GM19397 (cell line): ENCODE measurements at regions not wholly inside any gene's neighbourhood (a gene's known extent, or its start where the extent isn't known, plus 50 kb on each side); places are given as distances from the start of the nearest gene placed in this dataset.

Source experiments
- ATAC-seq: cut with Tn5 transposase; IDR thresholded peaks from one replicate; pipeline ENCODE4 v1.9.1; 2021; ENCODE audit warnings: mild to moderate bottlenecking, moderate library complexity; ENCODE audit not compliant: unreplicated experiment

DNA sequence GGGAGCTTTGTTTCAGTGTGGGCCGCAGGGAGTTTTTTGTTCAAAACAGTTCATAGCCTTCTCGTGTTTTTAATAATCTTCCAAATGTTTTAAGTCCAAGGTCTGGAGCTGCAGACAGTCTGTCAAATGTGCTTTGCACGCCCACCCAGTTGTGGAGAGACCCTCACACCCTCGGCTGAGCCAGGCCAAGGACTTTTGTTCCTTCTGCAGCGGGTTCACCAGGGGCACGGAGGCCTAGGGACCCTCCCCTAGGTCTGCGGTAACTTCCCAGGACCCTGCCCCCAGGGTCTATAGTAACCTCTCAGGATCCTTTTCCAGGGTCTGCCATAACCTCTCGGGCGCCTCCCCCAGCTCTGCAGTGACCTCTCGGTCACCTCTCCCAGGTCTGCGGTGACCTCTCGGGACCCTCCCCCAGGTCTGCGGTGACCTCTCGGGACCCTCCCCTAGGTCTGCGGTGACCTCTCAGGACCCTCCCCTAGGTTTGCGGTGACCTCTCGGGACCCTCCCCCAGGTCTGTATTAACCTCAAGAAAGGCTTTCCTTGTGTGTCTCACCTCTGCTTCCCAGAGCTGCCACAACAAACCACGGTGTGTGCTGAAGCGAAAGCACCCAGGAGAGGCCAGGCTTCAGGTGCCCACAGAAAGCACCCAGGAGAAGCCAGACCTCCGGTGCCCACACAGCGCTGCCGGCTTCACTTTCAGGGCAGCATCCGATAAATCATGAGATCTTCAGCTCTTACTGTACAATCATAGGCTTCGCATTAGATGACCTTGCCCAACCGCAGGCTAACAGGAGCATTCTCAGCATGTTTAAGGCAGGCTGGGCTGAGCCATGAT lies 301.9 kb upstream of the SALL3 start:
- no peak for ATAC-seq

DNA sequence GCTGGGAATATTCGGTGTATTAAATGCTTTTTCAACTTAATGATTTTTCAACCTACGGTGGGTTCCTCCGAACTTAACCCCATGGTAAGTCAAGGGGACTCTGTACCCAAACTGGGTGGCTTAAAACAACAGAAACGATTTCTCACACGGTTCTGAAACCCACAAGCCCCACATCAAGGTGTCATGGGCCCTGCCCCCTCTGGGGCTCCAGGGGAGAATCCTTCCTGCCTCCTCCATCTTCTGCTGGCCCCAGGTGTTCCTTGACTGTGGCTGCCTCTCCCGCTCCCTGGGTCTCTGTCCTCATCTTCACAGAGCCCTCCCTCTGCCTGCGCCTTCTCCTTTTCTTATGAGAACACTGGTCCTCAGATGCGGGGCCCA lies 301.3 kb upstream of the SALL3 start:
- no peak for ATAC-seq

DNA sequence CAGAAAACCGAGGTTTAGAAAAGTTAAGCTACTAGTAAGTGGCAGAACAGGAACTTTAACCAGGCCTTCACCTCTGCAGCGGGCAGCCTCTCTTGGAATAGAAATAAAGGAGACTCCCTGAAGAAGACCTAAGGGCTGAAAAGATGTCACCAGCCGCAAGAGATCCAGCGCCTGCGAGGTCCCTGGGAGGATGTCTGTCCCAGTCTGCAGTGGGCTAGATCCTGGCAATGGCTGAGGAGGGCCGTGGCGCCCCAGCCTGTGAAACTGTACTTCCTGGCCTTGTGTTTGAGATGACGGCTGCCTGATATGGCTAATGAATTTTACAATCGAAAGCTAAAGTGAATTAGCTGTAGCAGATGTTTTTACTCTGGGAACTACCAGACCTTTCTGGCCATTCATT lies 300.6 kb upstream of the SALL3 start:
- no peak for ATAC-seq

DNA sequence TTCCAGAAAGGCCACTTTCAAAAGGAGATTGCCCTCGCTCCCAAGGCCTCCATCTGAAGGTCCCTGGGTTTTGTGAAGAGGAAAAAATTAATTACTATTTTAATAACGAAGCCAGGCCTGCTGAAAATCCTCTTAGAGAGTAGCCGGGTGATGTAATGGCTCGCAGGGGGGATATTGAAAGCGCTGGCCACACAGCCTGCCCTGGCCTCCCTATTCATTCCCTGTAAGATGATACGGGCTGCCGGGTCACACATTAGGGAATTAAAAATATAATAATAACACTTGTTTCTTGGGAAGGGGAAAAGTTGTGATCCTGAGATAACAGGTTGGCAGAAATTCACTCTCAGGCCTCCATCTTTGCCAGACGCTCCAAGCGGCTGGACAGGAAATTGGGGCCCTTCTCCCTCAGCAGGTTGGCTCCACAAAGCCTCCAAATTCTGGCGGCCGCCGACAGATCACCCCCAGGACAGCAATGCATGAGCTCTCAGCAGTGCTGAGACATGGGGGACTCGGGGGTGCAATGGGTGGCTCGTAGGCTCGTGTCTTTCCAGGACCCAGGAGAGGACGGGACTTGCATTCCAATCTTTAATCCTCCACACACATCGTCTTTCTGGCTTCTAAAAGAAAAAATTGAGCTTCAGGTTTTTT lies 299.9 kb upstream of the SALL3 start:
- ATAC-seq = no peak

DNA sequence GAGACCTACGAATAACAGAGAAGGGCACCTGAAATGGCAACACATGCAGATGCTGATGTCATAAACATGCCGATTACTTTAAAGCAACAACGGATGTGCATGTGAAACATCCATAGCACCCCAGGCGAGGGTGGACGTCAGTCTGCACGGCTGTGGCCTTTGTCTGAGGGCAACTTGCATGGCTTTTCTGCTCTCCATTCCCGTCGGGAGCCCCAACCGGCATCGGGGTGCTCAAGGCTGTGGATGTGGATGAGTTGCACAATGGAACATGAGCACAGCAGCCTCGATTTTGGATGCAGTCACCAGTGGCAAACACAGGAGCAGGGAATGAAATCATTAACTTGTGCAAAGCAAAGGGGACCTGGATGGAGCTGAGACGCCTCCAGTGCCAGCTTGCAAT lies 298.2 kb upstream of the SALL3 start:
- no peak for ATAC-seq

DNA sequence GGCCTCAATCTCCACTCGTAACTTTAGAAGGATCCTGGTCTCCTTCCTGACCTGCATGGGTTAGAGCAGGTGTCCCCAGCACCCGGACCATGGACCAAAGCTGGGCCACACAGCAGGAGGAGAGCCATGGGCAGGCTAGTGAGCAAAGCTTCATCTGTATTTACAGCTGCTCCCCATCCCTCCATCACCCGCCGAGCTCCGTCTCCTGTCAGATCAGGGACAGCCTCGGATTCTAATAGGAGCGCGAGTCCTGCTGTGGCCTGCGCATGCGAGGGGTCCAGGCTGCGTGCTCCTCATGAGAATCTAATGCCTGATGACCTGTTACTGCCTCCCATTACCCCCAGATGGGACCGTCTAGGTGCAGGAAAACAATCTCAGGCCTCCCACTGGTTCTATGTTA lies 297.7 kb upstream of the SALL3 start:
- no peak for ATAC-seq

DNA sequence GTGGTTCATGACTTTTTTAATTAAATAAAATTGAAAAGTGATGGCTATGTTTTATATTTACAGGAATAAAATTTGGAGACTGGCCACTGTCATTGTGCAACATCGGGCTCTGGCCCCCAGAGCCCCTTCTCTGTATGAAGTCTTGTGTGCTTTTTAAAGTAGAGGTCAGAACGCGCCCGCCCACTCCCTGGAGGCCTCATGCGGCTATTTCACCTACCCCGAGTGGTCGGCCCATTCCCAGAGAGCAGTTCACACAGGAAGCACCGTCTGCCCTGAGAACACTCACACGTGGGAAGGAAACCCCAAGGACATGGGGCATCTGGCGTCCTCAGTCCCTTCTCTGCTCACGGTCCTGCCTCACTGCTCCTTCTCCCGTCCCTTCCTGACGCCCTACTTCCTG lies 296.9 kb upstream of the SALL3 start:
- ATAC-seq = no peak

DNA sequence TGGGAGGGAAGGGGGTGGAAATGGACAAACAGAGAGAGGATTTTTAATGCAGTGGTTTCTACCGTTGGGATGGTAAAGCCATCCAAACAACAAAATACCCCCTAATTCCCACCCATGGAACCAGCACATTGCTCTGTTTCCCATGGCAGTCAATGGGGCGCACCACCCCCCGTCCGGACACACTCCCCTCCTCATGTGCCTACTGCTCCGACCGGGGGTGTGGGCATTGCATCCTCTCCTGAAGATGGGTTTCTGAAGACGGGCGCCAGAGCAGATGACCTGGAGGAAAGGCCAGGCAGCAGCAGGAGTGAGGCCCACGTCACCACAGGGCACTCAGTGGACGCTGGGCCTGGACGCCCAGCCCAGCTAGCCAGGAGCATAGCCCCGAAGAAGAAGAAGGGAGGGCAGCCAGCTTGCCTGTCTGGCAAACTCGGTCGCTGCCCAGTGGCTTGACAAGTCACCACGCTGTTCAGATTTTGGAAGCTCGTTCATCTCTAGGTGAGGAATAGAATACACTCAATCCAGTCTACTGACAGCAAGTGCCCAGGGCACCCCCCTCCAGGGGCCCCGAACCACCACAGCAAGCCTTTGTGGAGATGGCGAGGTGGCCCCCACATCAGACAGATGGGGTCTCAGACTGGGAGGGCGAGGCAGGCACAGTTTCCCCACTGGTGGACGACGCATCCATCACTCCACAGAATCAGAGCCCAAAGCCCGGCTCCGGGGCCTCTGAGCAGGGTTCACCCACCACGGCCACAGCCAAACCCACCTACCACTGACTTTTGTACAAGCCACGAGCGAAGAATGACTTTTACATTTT lies 296.2 kb upstream of the SALL3 start:
- ATAC-seq = no peak

DNA sequence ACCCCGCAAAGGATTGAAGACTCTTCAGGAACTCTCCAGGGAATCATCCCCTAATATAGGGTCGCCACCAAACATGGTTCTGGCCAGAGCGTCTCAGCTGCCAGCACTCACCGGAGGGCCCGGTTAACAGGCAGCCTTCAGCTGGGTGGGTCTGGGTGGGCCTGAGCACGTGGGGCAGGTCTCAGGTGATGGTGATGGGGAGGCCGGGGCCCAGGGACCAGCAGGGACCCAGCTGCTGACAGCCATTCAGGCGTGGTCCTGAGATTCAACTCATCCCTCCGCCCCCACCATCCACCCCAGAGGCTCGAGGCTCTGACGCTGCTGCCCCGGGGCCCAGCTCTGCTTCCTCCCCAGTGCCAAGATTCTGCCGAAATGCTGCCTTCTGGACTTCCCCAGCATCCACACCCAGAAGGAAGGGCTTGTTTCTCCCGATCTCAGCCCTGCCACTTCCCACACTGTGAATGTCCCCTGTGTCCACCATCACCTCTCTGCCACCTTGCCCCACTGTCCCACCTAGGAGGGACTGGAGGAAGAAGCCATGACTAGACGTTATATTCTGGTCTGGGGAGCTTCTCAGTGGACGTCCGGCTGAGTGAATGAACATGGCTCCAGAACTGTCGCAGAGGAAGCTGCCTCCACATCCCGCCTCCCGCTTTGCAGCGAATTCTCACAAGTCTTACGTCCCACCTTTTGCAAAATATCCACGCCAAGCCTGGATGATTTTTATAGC lies 294.2 kb upstream of the SALL3 start:
- no peak for ATAC-seq

DNA sequence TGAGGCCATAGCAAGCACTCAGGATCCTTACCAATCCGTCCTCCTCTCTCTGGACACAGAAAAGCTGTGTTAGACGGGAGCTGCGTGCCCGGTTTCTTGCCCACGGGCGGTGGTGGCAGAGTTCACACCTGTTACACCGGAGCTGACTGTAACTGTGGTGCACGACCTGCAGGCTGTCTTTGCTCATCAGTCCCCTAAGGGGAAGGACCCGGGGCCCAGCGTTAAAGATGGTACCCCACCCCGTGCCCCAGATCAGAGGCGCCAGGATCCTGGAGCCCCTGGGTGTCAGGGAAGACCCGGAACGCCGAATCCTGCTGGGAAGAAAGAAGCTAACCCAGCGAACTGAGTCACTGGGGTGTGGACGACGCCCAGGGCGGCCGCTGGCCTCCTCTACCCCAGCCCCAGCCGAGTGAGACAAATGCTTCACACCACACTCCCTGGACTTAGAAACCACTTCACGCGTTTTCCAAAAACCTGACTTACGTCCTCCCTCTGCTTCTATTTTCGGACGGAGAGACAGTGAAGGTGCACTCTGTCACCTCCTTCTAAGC lies 293.6 kb upstream of the SALL3 start:
- ATAC-seq = no peak

DNA sequence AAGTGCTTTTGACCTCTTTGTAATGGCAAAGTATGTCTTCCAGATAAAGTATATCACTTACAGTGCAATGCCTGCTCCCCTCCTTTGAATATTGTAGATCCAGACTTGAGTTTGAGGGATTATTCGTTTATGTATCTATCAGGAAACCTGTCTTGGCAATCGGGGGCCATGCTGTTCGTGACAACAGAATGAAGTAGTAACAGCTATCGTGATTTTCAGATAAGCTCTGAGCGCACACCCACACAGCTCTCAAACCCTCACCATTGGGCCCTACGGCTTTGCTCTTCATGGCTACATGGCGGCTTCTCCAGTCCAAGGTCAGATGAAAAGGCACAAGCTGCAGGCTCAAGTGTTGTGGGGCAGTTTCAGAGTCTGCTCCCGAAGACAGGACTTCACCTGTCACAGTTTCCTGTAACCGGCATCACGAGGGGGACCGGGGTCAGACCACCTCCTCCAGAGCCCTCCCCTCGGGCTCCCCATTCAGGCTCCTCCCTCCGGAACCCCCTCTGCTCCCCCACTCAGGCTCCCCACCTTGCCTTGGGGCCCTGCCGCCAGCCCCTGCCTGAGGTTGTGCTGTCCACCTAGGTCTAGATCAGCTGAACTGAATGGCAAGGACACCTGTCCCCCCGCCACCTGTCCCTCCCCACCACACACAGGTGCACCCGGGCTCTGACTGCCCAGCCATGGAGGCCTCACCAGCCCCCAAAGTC lies 292.5 kb upstream of the SALL3 start:
- ATAC-seq = no peak

DNA sequence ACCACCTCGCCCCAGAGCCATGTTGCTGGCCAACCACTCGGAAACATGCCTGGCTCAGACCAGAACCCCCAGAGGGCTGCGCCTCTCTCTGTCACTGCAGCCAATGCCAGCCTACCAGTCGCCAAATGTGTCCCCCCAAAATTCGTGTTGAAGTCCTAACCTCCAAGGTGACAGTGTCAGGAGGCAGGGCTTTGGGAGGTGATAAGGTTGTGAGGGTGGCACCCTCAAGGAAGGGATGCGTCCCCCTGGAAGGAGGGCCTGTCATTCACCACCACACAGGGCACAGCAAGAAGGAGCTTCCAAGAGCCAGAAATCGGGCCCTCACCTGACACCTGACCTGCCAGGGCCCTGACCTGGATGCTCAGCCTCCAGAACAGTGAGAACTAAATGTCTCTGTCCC lies 291.9 kb upstream of the SALL3 start:
- no peak for ATAC-seq

DNA sequence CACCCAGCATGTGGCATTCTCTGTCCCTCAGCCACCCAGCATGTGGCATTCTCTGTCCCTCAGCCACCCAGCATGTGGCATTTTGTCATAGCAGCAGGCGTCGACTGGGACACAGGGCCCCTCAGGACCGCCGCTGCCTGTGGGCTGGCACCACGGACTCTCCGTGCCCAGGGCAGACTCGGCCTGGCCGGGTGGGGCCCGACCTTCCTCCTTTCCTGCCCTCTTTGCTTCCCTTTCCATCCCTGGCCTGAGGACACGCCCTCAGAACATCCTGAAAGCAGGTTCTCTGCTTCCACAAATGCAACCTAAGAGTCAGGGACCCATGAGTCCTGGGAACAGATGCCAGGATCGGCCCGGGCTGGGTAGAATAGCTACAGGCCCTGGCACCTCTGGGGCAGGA lies 291.4 kb upstream of the SALL3 start:
- ATAC-seq = no peak

DNA sequence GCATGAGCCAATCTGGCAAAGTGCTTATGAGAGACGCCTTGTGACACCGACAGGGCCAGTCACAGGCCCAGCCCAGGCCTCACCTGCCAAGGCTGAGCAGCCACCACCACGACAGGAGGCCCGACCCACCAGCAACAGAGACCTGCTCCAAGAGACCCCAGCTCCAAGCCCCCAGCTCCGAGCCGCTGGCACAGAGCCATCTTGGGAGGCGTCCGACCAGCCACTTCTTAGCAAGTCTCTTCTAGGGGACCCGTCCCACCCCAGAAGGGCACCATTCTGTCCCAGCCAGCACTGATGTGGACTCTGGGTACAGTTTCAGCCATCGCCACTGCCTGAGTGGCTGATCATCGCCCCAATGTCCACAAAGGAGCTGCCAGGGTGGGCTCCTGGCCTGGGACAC lies 290.7 kb upstream of the SALL3 start:
- ATAC-seq = no peak

DNA sequence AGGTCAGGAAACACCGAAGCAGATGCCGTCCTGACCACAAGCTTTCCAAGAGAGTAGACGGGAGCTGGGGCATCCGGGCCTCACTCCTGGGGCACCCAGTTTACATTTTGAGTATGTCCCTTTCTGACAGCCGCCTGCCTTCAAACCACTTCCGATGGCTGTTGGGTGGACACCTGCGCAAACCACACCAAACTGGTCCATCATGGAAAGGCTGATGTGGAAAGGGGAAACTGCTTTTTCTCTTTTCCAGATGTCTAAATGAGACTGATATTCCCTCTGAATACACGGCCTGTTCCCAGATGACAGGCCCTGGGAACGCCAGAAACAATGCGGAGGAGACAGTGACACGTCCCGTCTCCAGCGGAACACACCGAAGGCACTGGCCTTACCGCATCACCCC lies 290.0 kb upstream of the SALL3 start:
- no peak for ATAC-seq

DNA sequence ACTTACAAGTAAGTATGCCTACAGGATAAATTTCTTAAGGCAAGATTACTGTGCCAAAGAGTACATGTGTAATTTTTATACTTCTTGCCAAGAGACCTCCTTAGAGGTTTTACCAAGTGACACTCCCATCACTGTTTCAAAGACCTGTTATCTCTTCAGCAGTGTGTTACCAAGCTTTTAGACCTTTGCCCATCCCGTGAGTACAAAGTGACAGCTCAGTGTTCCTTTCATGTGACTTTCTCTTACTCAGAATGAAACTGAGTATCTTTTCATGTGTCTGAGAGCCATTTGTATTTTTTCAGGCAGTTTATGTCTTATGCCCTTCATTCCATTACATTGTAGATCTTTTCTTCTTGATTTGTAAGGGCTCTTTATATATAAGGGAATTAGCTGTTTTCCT lies 287.5 kb upstream of the SALL3 start:
- no peak for ATAC-seq

DNA sequence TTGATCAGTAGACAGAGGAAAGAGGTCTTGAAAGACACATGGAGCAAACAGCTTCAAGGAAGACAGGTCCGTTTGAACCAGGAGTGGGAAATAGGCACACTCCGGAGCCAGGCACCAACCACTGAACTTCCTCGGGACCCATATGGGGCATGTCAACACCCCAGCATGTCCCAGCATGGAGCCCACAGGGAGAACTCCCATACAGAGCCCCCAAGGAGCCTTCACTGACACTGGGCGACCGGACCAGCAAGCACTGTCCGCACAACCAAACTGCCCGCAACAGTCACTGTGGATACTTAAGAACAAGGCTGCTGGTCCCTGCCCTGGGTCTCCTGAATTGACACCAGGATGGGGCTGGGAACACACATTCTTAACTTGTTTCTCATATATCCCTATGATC lies 286.2 kb upstream of the SALL3 start:
- ATAC-seq = no peak

DNA sequence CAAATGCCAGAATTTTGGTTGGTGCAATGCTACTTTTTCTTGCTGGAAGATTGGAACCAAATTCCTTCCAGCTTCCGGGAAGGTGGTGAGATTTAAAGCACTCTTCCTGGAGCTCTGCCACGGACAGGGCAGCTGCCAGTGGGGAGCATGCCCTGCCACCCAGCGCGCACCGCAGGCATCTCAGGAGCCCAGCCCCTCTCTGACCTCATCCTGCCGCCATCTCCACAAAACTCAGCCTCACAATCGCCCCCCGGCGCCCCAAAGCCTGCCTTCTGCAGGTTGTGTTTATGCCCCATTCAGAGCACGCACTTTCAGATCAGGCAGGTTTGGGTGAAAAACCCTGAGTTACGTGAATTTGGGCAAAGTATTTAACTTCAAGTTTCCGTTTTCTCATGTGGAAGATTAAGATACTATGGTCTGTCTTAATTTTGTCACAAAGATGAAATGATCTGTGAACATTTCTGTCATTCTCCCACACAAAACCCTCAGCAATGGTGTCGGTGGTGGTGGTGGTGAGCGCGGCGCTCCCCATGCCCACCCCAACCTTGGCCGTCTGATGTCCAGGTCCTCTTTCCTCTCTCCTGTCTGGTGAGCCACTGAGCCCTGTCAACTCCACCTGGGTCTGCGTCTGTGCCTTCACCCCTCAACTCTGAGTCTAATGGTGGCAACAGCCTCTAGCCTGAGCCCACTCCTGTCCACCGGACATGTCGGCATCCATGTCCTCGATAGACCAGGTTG lies 282.8 kb upstream of the SALL3 start:
- no peak for ATAC-seq

DNA sequence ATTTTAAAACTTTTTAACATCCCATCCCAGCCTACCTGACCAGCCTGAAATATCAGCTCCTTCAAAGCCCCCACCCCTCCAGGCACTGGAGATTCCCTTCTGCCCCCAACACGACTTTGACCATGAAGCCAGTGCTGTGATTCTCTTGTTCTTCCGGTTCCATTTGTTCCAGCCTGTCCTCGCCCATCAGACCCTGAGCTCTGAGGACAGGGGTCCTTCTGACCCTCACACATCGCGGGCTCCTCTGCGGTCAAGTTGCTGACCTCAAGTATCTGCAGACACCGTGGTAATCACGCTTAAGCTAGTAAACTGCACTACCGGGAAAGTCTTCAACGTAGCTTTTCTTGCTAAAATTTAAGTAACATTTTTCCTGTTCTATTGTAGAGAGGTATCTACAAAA lies 282.2 kb upstream of the SALL3 start:
- ATAC-seq = no peak

DNA sequence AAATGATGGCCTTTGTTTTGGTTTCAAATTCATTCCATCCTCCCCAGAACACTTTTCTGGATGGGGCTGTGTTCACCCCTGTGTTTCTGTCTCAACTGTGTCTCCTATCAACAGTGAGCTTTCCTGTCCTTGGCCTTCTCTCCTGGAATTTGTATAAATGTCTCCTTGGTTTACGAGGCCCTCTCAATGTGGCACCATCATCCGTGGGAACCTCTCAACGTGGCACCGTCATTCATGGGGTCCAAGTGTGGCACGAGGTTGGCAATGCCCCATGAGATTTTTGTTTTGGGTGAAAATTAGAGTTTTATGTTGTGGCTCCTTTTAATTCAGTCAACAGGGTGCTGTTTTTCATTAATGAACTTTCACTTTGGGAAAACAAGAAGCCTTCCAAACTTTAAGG lies 280.7 kb upstream of the SALL3 start:
- ATAC-seq = no peak
